Breast epithelium (tissue), 4 donors: ENCODE measurements at regions not wholly inside any gene's neighbourhood (a gene's known extent, or its start where the extent isn't known, plus 50 kb on each side); places are given as distances from the start of the nearest gene placed in this dataset.

ENCODE experiments used
- DNase-seq, 2 donors: peaks; one replicate each; pipeline ENCODE4 v3.0.0-alpha.2; 2019; ENCODE audit warnings: low spot score in 2 of 2
- H3K27ac ChIP-seq, 2 donors: fragments of 200-600 bp; sonication (generic) in 1 of 2; one replicate each; pipeline ENCODE4 v1.5.1; 2016 to 2019; ENCODE audit warnings: mild to moderate bottlenecking in 1 of 2
- H3K27me3 ChIP-seq, 2 donors: fragments of 200-600 bp; sonication (generic) in 1 of 2; one replicate each; pipeline versions ENCODE4 v1.5.1 to v1.6.0; 2017 to 2019; ENCODE audit warnings: control low read depth in 1 of 2, mild to moderate bottlenecking in 1 of 2
- H3K36me3 ChIP-seq: fragments of 200-600 bp; one replicate; pipeline ENCODE4 v1.5.1; 2019
- H3K4me1 ChIP-seq, 2 donors: fragments of 200-600 bp; sonication (generic); one replicate each; pipeline ENCODE4 v1.5.1; 2016 to 2019; ENCODE audit warnings: control low read depth in 1 of 2
- H3K4me3 ChIP-seq, 3 donors: fragments of 200-600 bp; sonication (generic); 1 replicate in 2 of 3; 2 replicates in 1 of 3; pipeline ENCODE4 v1.5.1; 2016 to 2019; ENCODE audit warnings: mild to moderate bottlenecking in 3 of 3, moderate library complexity in 2 of 3
- H3K9me3 ChIP-seq, 2 donors: fragments of 200-600 bp; sonication (generic) in 1 of 2; one replicate each; pipeline ENCODE4 v1.5.1; 2016 to 2019; ENCODE audit warnings: control low read depth in 1 of 2
- CTCF ChIP-seq, 3 donors: fragments of 450-650 bp; IDR thresholded peaks; one replicate each; pipeline ENCODE4 v1.5.1; 2016 to 2017; ENCODE audit warnings: antibody characterized with exemption in 3 of 3, mild to moderate bottlenecking in 3 of 3, moderate library complexity in 3 of 3
- POLR2A ChIP-seq: fragments of 450-650 bp; IDR thresholded peaks from one replicate; pipeline ENCODE4 v1.6.1; 2016; ENCODE audit warnings: antibody characterized with exemption, mild to moderate bottlenecking, moderate library complexity
- POLR2AphosphoS5 ChIP-seq, 3 donors: sonication (generic); formaldehyde crosslinking; IDR thresholded peaks; one replicate each; pipeline ENCODE4 v1.6.1; 2017; ENCODE audit warnings: antibody characterized with exemption in 3 of 3
- intact Hi-C: fragments of 100-400 bp; cut with DNase I; formaldehyde crosslinking; loops from one replicate; pipeline ENCODE4 v1.15.1; 2023; ENCODE audit warnings: low total_unique reads

DNA sequence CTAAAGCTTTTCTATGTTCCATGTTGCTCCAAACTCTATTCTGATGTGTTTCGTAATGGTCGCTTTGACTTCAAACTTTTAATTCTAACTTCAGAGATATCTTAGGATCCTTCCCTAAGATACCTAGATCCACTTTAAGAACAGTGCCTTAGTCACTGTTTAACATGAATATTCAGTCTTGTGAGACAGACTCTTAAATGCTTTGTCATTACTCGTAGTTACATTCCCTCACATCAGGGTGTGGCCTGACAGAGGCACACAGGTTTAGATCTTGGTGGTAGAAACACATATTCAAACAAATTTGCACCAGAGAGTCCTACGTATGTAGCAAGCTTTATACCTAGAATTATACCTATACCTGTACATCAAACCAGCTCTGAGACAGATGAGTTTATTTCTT lies 687.0 kb upstream of the C9orf72 start:
- DNase-seq: no peak
- Histone ChIP-seq H3K36me3 (no peaks in the 10 kb centered on the region), H3K9me3 (no peaks in the 10 kb centered on the region), H3K4me1 (no peaks in the 10 kb centered on the region), H3K4me3 (no peak overlapping the region), H3K27me3 (no peaks in the 10 kb centered on the region), H3K27ac (no peak overlapping the region)
- intact Hi-C loops: no loop called here
- TF ChIP-seq POLR2AphosphoS5 (IDR thresholded peaks at IDR 0.05) (no peak), CTCF (IDR thresholded peaks at IDR 0.05) (no peak), POLR2A (no peak)

- no peak for DNase-seq
- intact Hi-C loops: no loop called here
- TF ChIP-seq CTCF (IDR thresholded peaks at IDR 0.05) (no peak), POLR2AphosphoS5 (IDR thresholded peaks at IDR 0.05) (no peak), POLR2A (no peak)
- Histone ChIP-seq H3K9me3 (no peaks in the 10 kb centered on the region), H3K27me3 (no peaks in the 10 kb centered on the region), H3K4me1 (no peaks in the 10 kb centered on the region), H3K36me3 (no peaks in the 10 kb centered on the region), H3K27ac (no peak overlapping the region), H3K4me3 (no peak overlapping the region)
These were observed 691.1 kb upstream of the C9orf72 start for GRCh38 chr9:28264368-28264767.

- no peak overlapping the region for H3K27ac ChIP-seq
- no peaks in the 10 kb centered on the region for H3K9me3 ChIP-seq
- no peaks in the 10 kb centered on the region for H3K27me3 ChIP-seq
- no peaks in the 10 kb centered on the region for H3K36me3 ChIP-seq
- DNase-seq: no peak
- TF ChIP-seq POLR2A (no peak), CTCF (IDR thresholded peaks at IDR 0.05) (no peak), POLR2AphosphoS5 (IDR thresholded peaks at IDR 0.05) (no peak)
- intact Hi-C loops: no loop called here
- no peak overlapping the region for H3K4me3 ChIP-seq
- no peaks in the 10 kb centered on the region for H3K4me1 ChIP-seq
These were observed 694.1 kb upstream of the C9orf72 start for GRCh38 chr9:28267351-28267750.

DNA sequence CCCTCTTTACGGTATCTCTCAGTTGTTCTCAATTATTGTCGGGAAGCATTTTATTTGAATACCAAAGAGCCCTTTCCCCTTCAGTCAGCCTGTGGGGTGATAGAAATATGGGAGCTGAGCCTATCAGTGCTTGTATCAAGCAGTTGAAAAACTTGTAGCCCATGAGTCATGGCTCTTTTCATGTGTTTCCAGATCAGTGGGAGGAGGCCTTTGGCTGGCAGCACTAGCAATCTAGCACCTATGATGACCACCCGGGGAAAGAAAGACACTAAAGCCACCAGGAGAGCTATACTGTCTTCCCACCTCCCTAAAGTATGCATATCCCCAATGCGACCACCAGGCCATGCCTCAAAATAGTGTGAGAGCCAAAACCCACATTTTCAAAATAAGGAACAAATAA lies 696.9 kb upstream of the C9orf72 start:
- no peak for DNase-seq
- Histone ChIP-seq H3K27me3 (no peaks in the 10 kb centered on the region), H3K4me1 (no peaks in the 10 kb centered on the region), H3K4me3 (no peak overlapping the region), H3K27ac (no peak overlapping the region), H3K36me3 (no peaks in the 10 kb centered on the region), H3K9me3 (no peaks in the 10 kb centered on the region)
- intact Hi-C loops: no loop called here
- TF ChIP-seq CTCF (IDR thresholded peaks at IDR 0.05) (no peak), POLR2AphosphoS5 (IDR thresholded peaks at IDR 0.05) (no peak), POLR2A (no peak)

- no peak for TF ChIP-seq POLR2A
- TF ChIP-seq POLR2AphosphoS5 (IDR thresholded peaks at IDR 0.05): no peak
- TF ChIP-seq CTCF (IDR thresholded peaks at IDR 0.05): no peak
These were observed 698.8 kb upstream of the C9orf72 start for GRCh38 chr9:28272127-28272526.

More at GRCh38 chr9:28272127-28272526, 698.8 kb upstream of the C9orf72 start:
- intact Hi-C loops: no loop called here
- Histone ChIP-seq H3K9me3 (peaks cover 0 to 4% of the 10 kb centered on the region in 2 donors), H3K36me3 (no peaks in the 10 kb centered on the region), H3K4me3 (no peak overlapping the region), H3K4me1 (no peaks in the 10 kb centered on the region), H3K27ac (no peak overlapping the region), H3K27me3 (no peaks in the 10 kb centered on the region)
- no peak for DNase-seq
